Memory B cell (primary cell): ENCODE measurements at regions not wholly inside any gene's neighbourhood (a gene's known extent, or its start where the extent isn't known, plus 50 kb on each side); places are given as distances from the start of the nearest gene placed in this dataset.

Experiments used
- ATAC-seq: fragments of 150-1000 bp; cut with Tn5 transposase; 2 replicates; pipeline ENCODE4 v1.10.0; 2021; ENCODE audit warnings: low read depth, mild to moderate bottlenecking, moderate library complexity
- DNase-seq, 2 donors: peaks; one replicate each; pipeline ENCODE4 v3.0.0; 2022; ENCODE audit warnings: low spot score in 2 of 2
- H3K27ac Mint-ChIP-seq: one replicate; pipeline ENCODE4 v1.8.0; 2022; ENCODE audit warnings: mild to moderate bottlenecking, moderate library complexity, mixed read lengths
- H3K27me3 Mint-ChIP-seq: one replicate; pipeline ENCODE4 v1.8.0; 2022; ENCODE audit warnings: mixed read lengths
- H3K36me3 Mint-ChIP-seq: one replicate; pipeline ENCODE4 v1.8.0; 2022; ENCODE audit warnings: mild to moderate bottlenecking, mixed read lengths
- H3K4me1 Mint-ChIP-seq: one replicate; pipeline ENCODE4 v1.8.0; 2022; ENCODE audit warnings: mixed read lengths
- H3K4me3 Mint-ChIP-seq: one replicate; pipeline ENCODE4 v1.8.0; 2022; ENCODE audit warnings: mild to moderate bottlenecking, moderate library complexity, mixed read lengths
- H3K9me3 Mint-ChIP-seq: one replicate; pipeline ENCODE4 v1.8.0; 2022; ENCODE audit warnings: mixed read lengths

DNA sequence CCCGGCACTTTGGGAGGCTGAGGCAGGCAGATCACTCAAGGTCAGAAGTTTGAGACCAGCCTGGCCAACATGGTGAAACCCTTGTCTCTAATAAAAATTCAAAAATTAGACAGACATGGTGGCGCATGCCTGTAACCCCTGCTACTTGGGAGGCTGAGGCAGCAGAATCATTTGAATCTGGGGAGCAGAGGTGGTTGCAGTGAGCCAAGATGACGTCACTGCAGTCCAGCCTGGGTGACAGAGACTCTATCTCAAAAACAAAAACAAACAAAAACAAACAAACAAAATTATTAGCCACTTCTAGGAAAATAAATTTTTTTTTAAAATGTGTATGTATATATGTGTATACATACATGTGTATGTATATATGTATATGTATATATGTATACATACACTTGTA, 320.3 kb upstream of the ADGRL4 start:
- ATAC-seq (no peak), DNase-seq (no peak)
- H3K4me1 Mint-ChIP-seq: no peaks in the 10 kb centered on the region
- H3K4me3 Mint-ChIP-seq: no peak overlapping the region
- peaks cover 3% of the 10 kb centered on the region for H3K9me3 Mint-ChIP-seq
- H3K27ac Mint-ChIP-seq: no peak overlapping the region
- H3K36me3 Mint-ChIP-seq: no peaks in the 10 kb centered on the region
- no peaks in the 10 kb centered on the region for H3K27me3 Mint-ChIP-seq

DNA sequence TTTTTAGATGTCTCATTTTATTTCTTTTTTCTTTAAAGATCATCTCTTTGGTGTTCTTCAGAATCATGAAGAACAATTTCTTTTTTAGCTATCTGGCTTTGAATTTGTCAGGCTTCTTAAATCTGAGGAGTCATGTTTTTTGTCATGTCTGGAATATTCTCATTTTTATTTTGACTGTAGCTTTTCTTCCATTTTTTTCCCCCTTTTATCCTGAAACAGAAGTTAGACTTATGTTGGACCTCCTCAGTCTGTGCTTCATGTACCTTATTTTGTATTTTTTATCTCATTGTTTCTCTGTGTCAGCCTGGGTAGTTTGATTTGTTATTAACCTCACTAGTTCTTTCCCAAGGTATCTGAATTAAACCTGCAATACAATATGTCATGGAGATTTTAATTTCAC, 319.2 kb upstream of the ADGRL4 start:
- H3K4me1 Mint-ChIP-seq: no peaks in the 10 kb centered on the region
- no peaks in the 10 kb centered on the region for H3K36me3 Mint-ChIP-seq
- H3K27me3 Mint-ChIP-seq: no peaks in the 10 kb centered on the region
- ATAC-seq: no peak
- H3K4me3 Mint-ChIP-seq: no peak overlapping the region
- H3K27ac Mint-ChIP-seq: no peak overlapping the region
- no peak for DNase-seq
- H3K9me3 Mint-ChIP-seq: peaks cover 3% of the 10 kb centered on the region

DNA sequence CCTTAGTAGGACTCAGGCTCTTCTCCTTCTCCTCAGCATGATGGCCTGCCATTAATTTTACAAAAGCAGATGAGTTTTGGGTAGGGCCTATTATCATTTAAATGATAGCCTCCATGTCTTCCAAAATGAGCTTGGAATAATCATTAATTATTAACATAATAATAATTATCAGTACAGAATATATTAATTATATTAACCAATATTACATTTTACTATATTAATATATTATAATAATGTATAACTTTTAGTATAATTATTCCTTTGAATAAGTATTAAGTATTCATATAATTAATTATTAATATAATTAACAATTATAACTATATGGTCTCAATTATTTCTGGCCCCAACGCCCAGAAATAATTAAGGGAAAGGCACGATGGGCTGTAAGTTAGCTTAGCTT, 318.6 kb upstream of the ADGRL4 start:
- H3K4me3 Mint-ChIP-seq: no peak overlapping the region
- no peaks in the 10 kb centered on the region for H3K4me1 Mint-ChIP-seq
- DNase-seq (no peak), ATAC-seq (no peak)
- H3K36me3 Mint-ChIP-seq: no peaks in the 10 kb centered on the region
- H3K27me3 Mint-ChIP-seq: no peaks in the 10 kb centered on the region
- H3K27ac Mint-ChIP-seq: no peak overlapping the region
- peaks cover 3% of the 10 kb centered on the region for H3K9me3 Mint-ChIP-seq

DNA sequence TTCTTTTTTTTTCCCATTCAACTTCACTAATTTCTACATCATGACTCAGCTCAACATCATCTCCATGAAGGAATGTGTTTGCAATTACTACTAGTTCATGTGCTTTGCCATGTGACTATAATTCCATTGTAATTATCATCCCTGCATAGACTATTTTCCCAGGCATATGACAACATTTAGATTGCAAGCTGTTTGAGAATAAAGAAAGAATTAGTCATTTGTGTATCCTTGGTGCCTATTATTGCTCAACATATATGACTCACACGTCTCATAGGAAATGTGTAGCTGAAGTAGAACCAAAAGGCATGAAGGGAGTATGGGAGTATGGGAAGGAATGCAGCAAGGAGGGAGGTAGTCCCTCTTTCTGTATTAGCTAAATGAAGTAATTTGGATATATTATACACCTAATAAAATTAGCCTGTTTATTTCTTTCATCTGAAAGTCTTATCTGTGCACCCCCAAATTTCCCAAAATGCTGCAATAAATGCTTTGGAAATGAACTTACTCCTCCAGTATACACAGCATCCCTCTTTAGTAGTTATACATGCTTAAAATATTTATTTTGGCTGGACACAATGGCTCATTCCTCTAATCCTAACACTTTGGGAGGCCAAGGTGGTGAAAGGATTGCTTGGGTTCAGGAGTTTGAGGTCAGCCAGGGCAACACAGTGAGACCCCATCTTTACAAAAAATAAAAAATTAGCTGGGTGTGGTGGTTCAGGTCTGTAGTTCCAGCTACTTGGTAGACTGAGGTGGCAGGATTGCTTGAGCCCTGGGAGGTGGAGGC, 316.9 kb upstream of the ADGRL4 start:
- no peaks in the 10 kb centered on the region for H3K4me1 Mint-ChIP-seq
- H3K27me3 Mint-ChIP-seq: no peaks in the 10 kb centered on the region
- DNase-seq: no peak
- no peak for ATAC-seq
- H3K4me3 Mint-ChIP-seq: no peak overlapping the region
- no peaks in the 10 kb centered on the region for H3K36me3 Mint-ChIP-seq
- no peak overlapping the region for H3K27ac Mint-ChIP-seq
- peaks cover 3% of the 10 kb centered on the region for H3K9me3 Mint-ChIP-seq

DNA sequence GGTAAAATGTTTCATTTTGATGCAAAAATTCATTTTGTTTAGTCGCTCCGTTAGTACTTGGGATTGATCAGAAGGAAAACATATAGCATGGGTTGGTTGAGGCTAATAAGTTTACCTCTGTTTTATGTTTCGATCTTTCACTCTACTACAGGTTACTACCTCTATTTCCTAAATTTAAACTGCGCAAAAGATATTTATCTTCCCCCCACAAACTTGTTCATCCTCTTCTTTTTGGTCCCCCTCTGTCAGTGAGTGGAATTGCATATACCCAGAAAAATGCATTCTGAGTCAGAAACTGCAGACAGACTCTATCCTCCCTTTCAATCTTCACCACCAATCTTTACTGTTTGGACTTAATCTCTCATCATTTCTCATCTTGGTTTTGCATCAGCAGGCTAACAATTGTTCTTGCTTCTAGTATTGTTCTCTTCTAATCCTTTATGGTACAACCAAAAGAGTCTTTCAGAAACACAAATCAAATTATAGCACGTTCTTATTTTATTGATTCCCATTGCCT, 316.0 kb upstream of the ADGRL4 start:
- no peak overlapping the region for H3K27ac Mint-ChIP-seq
- no peaks in the 10 kb centered on the region for H3K27me3 Mint-ChIP-seq
- H3K4me1 Mint-ChIP-seq: no peaks in the 10 kb centered on the region
- H3K9me3 Mint-ChIP-seq: peaks cover 3% of the 10 kb centered on the region
- no peak for DNase-seq
- H3K4me3 Mint-ChIP-seq: no peak overlapping the region
- ATAC-seq: no peak
- no peaks in the 10 kb centered on the region for H3K36me3 Mint-ChIP-seq

DNA sequence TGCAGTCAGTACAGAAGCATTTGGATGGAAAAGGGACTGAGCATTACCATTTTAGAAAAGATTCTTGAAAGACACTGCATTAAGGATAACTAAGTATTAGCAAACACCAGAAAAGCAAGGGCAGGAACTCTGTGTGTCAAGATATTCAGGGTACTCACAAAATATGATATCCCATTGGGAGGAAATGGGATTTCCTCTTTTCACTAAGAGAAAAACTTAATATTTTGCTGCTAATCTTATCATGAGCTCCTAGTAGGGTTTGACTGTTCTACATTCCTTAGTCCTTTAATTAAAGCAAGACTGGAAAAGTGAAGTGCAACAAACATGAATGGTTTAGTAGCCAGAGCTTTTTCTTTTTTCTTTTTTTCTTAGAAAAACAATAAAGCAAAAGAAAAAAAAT, 305.9 kb upstream of the ADGRL4 start:
- peaks cover 3% of the 10 kb centered on the region for H3K9me3 Mint-ChIP-seq
- H3K27ac Mint-ChIP-seq: no peak overlapping the region
- no peak for ATAC-seq
- DNase-seq: no peak
- no peaks in the 10 kb centered on the region for H3K27me3 Mint-ChIP-seq
- no peaks in the 10 kb centered on the region for H3K36me3 Mint-ChIP-seq
- H3K4me3 Mint-ChIP-seq: no peak overlapping the region
- H3K4me1 Mint-ChIP-seq: no peaks in the 10 kb centered on the region

DNA sequence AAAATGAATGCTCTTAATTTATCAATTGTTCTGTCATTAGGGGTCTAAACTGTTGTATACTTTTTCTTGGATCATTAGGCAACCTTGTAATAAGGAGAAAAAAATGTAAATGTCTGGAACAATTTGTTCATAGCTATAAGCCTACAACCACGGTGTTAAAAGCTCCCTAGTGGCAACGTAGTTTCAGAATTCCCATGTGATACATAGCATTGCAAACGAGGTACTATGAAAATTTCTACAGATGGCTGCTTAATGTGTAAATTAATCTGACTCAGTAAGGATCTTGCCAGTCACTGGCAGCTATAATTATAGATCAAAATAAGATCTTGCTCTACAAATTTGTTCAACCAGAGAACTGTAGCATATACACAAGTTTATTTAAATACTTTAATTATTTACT, 304.1 kb upstream of the ADGRL4 start:
- H3K27me3 Mint-ChIP-seq: no peaks in the 10 kb centered on the region
- DNase-seq: no peak
- no peak for ATAC-seq
- peaks cover 2% of the 10 kb centered on the region for H3K9me3 Mint-ChIP-seq
- H3K36me3 Mint-ChIP-seq: no peaks in the 10 kb centered on the region
- H3K4me3 Mint-ChIP-seq: no peak overlapping the region
- no peaks in the 10 kb centered on the region for H3K4me1 Mint-ChIP-seq
- H3K27ac Mint-ChIP-seq: no peak overlapping the region

DNA sequence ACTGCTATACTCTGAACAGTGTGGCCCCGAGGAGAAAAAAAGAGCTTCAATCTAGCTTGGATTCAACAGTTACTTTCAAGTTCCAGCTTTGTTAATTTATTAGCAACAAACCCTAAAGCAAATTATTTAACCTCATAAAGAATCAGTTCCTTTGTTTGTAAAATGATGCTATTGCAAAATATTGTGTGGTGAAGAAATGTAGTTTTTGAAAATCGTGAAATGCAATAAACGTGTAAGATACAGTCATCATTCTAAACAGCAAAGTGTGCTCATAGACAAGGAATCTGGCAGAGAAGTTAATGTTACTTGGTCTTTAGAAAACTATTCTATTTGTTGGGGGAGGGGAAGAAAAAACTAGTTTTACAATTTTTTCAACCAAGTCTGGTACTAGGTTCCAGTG, 297.6 kb upstream of the ADGRL4 start:
- Mint-ChIP-seq H3K9me3 (peaks cover 3% of the 10 kb centered on the region), H3K4me3 (no peak overlapping the region), H3K27ac (no peak overlapping the region), H3K27me3 (no peaks in the 10 kb centered on the region), H3K4me1 (no peaks in the 10 kb centered on the region), H3K36me3 (no peaks in the 10 kb centered on the region)
- DNase-seq: no peak
- no peak for ATAC-seq

DNA sequence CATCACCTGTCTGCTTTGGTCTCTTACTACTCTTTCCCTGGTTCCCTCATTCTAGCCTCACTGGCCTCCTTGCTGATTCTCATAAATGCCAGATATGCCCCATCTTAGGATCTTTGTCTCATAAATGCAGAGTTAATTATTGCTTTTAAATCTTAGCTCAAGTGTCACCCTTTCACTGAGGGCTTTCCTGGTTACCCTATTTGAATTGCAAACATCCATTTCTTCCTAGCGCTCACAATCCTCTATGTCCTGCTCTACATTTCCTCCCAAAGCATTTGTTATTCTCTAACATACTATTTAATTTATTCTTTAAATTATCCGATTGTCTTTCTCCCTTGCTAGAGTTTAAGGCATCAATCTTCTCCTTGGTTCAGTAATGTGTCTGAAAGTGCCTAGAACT, 296.5 kb upstream of the ADGRL4 start:
- peaks cover 3% of the 10 kb centered on the region for H3K9me3 Mint-ChIP-seq
- no peak overlapping the region for H3K27ac Mint-ChIP-seq
- H3K4me3 Mint-ChIP-seq: no peak overlapping the region
- no peaks in the 10 kb centered on the region for H3K4me1 Mint-ChIP-seq
- no peaks in the 10 kb centered on the region for H3K27me3 Mint-ChIP-seq
- no peaks in the 10 kb centered on the region for H3K36me3 Mint-ChIP-seq
- ATAC-seq (no peak), DNase-seq (no peak)

DNA sequence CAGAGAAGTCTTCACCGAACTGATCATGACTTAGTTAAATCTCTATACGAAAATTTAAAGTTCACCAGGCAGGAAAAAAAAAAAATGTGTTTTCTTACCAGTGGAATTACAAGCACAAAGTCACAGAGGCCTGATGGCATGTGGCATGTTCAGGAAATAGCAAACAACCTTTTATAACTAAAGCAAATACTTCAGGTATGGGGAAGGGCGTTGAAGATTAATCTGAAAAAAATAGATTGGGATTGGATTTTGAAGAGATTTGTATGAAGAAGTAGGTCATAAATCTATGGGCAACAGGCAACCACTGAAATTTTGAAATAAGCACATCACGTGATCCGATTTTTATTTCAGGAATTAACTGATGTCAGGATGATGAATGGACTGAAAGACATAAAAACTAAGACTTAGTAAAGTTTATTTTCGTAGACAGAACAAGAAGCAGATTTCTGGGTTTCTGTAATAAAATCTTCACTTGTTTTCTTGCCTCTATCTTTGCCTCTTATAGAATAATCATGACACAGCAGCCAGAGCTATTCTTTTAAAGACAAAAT, 295.9 kb upstream of the ADGRL4 start:
- ATAC-seq: no peak
- no peak for DNase-seq
- H3K4me3 Mint-ChIP-seq: no peak overlapping the region
- no peaks in the 10 kb centered on the region for H3K36me3 Mint-ChIP-seq
- H3K27me3 Mint-ChIP-seq: no peaks in the 10 kb centered on the region
- H3K9me3 Mint-ChIP-seq: peaks cover 1% of the 10 kb centered on the region
- no peaks in the 10 kb centered on the region for H3K4me1 Mint-ChIP-seq
- no peak overlapping the region for H3K27ac Mint-ChIP-seq

DNA sequence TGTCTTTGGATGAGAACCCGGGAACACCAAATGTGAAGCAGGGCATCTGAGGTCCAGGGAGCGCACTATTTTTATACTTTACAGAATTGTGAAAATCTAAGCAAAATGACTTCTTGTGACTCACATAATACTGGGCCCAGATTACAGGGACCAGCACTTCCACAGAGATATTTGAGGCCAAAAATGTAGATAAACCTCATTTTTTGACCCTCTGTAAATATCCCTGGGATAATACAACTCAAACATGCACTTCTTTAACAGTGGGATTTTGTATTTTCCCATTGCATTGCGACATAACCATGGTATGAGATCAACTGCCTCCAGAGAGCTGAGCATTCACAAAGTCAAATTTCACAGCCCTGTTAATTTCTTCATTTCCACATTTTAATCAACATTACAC, 289.4 kb upstream of the ADGRL4 start:
- no peaks in the 10 kb centered on the region for H3K4me1 Mint-ChIP-seq
- H3K27me3 Mint-ChIP-seq: no peaks in the 10 kb centered on the region
- no peaks in the 10 kb centered on the region for H3K36me3 Mint-ChIP-seq
- no peak overlapping the region for H3K27ac Mint-ChIP-seq
- ATAC-seq (no peak), DNase-seq (no peak)
- no peak overlapping the region for H3K4me3 Mint-ChIP-seq
- peaks cover 3% of the 10 kb centered on the region for H3K9me3 Mint-ChIP-seq

DNA sequence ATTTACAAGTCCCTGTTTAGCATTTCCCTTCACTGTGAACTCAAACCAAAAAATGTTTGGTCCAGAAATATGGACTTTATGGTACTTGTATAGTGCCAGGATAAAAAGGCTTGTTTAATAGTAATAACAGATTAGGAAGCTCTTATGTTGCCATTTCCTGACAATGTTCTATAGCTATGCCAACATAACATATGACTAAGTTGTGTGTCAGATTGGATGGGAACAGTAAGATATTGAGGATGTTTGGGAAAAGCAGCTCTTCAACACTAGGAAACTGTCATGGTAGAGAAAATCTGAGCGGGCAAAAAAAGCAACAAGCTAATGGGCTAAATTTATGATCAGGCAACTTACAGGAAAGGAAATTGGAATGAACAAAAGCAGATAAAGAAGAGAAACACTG, 287.1 kb upstream of the ADGRL4 start:
- no peak for DNase-seq
- no peaks in the 10 kb centered on the region for H3K27me3 Mint-ChIP-seq
- H3K9me3 Mint-ChIP-seq: peaks cover 1% of the 10 kb centered on the region
- H3K4me1 Mint-ChIP-seq: no peaks in the 10 kb centered on the region
- ATAC-seq: no peak
- no peaks in the 10 kb centered on the region for H3K36me3 Mint-ChIP-seq
- no peak overlapping the region for H3K27ac Mint-ChIP-seq
- H3K4me3 Mint-ChIP-seq: no peak overlapping the region

DNA sequence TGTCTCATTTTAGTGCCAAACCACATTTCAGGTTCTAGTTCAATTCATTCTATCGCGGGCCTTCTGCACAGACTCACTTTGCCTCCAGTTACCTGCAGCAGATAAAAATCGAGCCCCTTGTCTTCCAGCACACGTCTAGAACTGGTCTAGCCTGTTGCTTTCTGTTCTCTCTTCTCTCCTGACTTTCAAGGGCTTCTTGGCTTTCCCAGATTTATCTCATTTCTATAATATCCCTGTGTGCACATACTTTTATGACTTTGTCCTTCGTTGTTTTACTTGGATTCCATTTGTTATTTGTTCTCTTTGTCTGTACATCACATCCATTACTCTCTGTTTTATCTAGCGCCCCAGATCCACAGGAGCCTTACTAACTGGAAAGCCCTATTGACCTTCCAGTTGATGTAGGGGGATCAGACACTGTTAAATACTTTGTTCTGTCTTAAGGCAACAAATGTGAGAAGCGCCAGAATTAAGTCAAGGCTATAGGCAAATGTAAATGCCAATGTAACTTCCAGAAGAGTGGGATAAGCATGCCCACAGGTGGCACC, 284.5 kb upstream of the ADGRL4 start:
- no peak for ATAC-seq
- H3K27ac Mint-ChIP-seq: no peak overlapping the region
- H3K4me1 Mint-ChIP-seq: no peaks in the 10 kb centered on the region
- H3K27me3 Mint-ChIP-seq: no peaks in the 10 kb centered on the region
- H3K4me3 Mint-ChIP-seq: no peak overlapping the region
- H3K36me3 Mint-ChIP-seq: no peaks in the 10 kb centered on the region
- peaks cover 1% of the 10 kb centered on the region for H3K9me3 Mint-ChIP-seq
- no peak for DNase-seq

DNA sequence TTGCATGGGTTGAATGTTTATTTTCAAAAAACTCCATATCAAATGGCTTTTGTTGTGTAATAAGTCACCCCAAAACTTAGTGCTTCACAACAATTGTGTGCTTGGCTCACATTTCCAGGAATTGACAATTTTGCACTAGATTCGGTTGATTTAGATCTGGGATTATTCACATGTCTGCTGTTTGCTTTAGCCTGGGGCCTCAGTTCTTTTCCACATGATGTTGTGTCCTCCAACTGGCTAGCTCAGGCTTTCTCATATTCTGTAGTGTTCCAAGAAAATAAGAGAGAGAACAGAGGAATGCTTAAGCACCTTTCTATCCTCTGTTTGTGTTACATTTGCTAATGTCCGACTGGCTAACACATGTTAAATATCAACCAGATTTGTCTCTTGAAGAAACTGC, 281.5 kb upstream of the ADGRL4 start:
- no peak for ATAC-seq
- Mint-ChIP-seq H3K9me3 (no peaks in the 10 kb centered on the region), H3K4me1 (no peaks in the 10 kb centered on the region), H3K4me3 (no peak overlapping the region), H3K36me3 (no peaks in the 10 kb centered on the region), H3K27ac (no peak overlapping the region), H3K27me3 (no peaks in the 10 kb centered on the region)
- no peak for DNase-seq

DNA sequence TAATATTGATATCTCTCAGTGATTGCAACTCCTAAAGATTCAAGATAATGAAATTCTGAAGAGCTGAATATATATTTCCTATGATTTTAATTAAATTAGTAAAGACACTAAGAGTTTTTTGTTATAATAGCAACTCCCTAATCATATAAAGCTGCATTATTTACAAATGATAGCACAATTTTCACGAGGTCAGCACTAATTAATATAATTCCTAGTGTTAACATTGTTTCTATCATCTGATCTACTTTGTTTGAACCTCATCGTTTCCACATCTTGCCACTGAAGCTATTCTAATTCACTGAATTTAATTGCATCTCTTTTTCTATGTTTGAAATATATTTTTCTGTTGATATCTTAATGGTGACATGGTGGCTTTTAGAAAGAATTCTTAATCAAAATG, 279.1 kb upstream of the ADGRL4 start:
- no peaks in the 10 kb centered on the region for H3K27me3 Mint-ChIP-seq
- no peaks in the 10 kb centered on the region for H3K9me3 Mint-ChIP-seq
- no peak for ATAC-seq
- no peak overlapping the region for H3K4me3 Mint-ChIP-seq
- H3K4me1 Mint-ChIP-seq: no peaks in the 10 kb centered on the region
- no peak overlapping the region for H3K27ac Mint-ChIP-seq
- DNase-seq: no peak
- H3K36me3 Mint-ChIP-seq: no peaks in the 10 kb centered on the region
